ENCODE measurements at regions not wholly inside any gene's neighbourhood (a gene's known extent, or its start where the extent isn't known, plus 50 kb on each side); places are given as distances from the start of the nearest gene placed in this dataset.
"Not testable (repeated sequence)": the region's sequence is repeated elsewhere in the genome, so short reads cannot be mapped to it uniquely, and the experiment has no call there.

GRCh38 chr5:105659396-105659795 lies 2011.3 kb downstream of the EFNA5 start:
- intact Hi-C loops (cut with micrococcal nuclease): no loop called here

DNA sequence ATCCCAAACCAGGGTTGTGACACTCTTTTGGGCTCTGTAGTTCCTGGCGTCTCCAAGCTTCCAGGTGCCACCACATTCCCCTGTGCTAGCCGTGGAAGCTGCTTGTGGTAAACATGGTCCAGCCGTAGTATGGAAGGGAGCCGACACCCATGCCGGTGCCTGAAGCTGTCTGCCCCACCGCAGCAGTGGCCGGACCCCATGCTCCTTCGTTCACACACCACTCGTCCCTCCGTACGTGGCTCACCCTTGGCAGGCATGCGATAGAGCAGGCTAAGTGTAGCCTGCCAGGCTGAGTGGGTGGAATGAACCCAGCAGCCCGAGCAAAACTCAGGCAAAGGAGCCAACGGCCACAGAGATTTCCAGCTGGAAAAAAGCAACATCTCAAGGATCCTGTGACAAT lies 2030.4 kb downstream of the EFNA5 start:
- intact Hi-C loops (cut with micrococcal nuclease): no loop called here

GRCh38 chr5:105639511-105639910 lies 2031.2 kb downstream of the EFNA5 start:
- intact Hi-C loops (cut with micrococcal nuclease): no loop called here

GRCh38 chr5:105639068-105639467 lies 2031.7 kb downstream of the EFNA5 start:
- intact Hi-C loops (cut with micrococcal nuclease): no loop called here

DNA sequence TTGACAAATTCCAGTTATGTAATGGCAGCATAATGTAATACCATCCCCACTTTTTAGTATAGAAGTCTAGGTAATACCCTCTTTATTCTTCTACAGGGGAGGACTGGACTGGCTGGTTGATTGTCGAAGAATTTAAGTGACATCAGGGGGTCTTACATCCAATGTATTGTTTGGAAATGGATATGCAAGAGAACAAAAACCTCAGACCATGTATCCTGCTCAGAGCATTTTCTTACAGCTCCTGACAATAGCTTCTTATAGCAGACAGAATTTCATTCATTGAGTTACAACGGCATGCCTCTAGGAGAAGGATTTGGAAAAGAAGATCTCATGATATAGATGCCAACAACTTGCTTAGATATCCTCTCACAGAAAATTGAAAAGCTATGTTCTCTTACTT lies 2032.3 kb downstream of the EFNA5 start:
- intact Hi-C loops (cut with micrococcal nuclease): no loop called here

DNA sequence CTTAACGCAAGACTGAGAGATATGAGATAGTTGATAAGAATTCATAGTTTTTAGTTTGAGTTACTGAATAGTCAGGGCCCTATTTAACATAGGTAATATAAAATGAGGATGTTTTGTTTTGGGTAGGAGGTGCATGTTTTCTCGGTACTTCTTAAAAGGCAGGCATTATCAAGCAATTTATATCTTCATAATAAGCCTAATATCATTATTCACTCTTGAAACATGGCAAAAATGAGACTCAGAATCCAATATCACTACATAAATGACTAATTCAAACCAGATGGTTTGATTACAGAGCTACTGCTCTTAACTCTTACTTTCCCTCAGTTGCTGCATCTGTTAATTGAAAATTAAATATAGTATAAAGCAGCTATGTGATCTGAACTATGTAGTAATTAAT lies 2038.7 kb downstream of the EFNA5 start:
- intact Hi-C loops (cut with micrococcal nuclease): no loop called here

- intact Hi-C loops (cut with micrococcal nuclease): no loop called here
Measured at GRCh38 chr5:105630803-105631202, 2039.9 kb downstream of the EFNA5 start.

DNA sequence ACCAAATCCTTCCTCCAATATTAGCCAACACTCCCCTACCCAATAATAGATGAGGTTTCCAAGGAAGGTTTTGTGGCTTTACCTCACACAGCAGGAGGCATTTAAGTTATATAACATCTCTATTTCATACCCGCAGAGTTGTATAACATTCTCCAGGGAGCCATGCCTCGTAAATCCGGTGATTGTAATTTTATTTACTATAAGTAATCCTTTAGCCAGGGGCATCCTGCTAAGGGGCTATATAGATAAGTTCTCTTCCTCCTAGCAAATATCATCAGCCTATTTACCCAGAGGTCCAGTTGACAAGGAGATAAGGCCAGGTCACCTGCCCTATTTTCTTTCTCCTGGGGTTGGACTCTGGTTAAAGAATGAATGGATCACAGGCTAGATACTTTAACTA lies 2051.0 kb downstream of the EFNA5 start:
- intact Hi-C loops (cut with micrococcal nuclease): no loop called here

DNA sequence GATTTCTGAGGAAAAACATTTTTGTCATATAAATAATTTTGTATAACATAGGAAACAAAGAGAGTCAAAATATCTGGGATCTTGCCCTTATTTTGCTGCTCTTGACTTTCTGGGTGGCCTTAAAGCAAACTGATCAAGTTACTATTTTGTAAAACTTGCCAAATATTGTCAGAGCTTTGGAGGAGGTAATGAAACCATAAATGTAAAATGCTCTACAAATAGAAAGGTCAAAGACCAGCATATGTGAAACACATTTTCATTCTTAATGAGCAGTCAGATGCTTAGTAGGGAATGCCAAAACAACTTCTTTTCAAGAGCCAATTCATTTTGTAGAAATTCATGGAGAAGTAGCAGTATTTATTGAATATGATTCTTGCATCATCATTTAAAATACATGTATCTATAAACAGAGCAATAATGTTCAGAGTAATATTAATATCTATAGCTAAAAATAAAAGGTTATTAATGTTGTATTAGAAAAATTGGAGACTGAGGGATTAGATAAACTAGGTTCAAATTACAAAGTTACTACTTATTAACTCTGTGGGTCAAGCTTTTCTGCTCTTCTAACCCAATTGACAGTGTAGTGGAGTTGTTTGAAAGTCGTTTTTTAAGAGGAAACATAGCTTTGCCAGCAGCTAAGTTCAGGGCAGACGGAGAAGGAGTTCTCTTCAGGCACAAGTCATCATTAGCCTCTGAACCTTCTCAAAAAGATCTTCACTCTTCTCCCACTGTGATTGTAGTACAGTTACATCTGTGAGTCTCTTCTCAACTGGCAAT lies 2053.1 kb downstream of the EFNA5 start:
- intact Hi-C loops (cut with micrococcal nuclease): no loop called here

DNA sequence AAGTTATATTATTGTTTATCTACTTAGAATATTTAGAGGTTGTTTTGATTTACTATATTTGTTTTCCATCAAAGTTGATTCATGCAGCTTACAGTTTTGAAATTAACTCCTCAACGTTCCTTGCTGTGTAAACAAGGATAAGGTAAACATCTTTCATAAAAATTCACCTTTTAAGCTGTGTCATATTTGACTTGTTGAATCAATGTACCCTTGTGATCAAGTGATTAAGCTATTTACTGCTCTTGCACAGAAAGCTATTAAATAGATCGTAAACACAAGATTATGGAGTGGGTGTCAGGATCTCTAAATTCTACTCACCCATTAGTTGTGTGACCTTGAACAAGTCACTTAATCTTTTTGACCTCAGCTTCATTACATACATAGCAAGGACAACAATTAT lies 2054.0 kb upstream of the NUDT12 start:
- intact Hi-C loops (cut with micrococcal nuclease): no loop called here

GRCh38 chr5:105602406-105602805 lies 2039.8 kb upstream of the NUDT12 start:
- intact Hi-C loops (cut with micrococcal nuclease): not testable (repeated sequence)

DNA sequence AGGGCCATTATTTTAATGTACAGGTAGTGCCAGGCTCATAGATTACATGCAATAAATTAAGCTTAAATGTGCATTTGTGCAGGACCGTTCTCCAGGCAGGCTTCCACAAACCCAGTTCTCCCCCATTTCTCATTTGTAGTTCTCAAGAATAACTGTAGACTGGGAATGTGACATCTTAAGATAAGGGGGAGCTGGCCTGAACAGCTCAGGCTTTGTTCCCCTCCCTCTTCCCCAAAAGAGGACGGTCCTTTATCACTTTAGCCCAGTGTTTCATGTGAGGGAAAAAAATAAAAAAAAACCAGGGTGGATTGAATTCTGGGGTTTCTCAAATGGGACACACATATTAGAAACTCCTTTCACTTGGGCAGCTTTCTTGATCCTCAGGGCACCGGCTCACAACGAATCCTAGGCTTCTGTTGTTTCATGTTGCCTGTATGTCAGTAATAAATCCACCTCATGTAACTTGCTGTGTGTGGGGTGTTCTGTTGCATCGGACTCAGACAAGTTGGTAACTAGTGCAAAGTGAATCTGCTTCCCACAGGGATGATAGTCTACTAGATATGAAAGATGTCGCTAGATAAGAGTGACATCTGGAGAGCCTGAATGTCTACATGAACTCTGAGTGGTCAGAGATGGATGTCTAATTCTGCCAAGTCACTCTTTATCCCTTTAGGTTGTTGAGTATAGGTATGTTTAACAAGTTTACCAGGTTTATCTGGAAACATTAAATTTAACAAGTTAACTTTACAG lies 2030.6 kb upstream of the NUDT12 start:
- intact Hi-C loops (cut with micrococcal nuclease): no loop called here

- intact Hi-C loops (cut with micrococcal nuclease): no loop called here
Measured at GRCh38 chr5:105587963-105588662, 2025.5 kb upstream of the NUDT12 start.

DNA sequence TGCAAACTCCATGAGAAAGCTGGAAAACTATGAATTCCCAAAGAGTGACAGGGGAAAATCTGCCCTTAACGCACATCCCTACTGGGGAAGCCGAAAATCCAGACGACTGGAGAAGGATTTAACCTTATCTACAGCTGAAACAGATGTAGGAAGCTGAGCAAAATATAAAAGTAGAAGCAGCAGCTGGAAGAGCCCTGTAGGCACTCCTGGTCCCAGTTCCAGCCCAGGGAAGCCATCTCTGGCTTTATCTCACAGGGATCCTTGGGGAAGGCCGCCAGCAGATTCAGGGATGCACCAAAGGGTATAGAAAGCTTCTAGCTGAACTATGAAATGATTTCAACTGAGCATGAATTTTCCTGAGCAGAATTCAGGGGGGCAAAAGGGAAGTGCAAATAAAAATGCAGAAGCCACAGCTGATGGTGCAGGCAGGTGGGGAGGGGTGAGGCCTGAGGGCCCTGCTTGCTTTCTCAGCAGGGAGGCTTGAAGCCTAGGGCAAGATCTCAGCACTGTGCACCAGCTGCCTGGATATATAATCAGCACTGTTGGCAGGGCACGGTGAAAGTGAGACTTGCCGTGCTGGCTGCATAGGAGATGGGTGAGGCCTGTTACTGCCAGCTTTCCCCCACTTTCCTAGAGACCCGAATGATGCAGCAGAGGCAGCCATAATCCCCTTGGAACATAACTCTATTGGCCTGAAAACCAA lies 2019.5 kb upstream of the NUDT12 start:
- intact Hi-C loops (cut with micrococcal nuclease): no loop called here

DNA sequence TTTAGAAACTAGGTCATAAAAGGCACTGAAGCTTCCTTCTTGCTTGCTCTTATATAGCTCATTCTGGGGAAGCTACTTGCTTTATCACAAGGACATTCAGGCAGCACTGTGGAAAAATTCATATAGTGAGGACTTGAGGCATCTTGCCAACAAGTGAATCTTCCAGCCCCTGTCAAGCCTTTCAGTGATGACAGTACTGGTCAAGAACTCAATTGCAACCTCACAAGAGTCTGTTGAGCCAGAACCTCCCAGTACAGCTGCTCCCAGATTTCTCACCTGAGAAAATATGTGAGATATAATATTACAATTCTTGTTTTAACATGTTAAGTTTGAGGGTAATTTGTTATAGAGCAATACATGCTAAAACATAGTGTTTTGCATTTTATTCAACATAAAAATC lies 2011.0 kb upstream of the NUDT12 start:
- intact Hi-C loops (cut with micrococcal nuclease): no loop called here

DNA sequence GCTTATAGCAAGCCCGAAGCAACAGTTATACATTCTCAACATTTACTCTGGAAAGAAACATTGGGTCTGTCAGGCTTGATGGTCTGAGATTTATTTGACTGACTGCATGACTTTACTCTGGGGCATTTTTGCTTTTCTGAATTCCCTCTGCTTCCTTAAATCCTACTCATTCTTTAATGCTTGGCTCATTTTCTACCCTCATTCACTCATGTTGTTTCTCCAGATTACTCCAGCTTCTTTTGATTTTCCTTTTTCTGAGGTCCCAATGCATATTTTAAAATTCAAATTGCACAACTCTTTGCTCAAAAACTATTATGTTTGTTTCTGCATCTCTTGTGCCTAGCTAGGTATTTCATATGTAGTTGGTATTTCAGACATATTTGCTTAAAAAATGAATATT lies 2002.9 kb upstream of the NUDT12 start:
- intact Hi-C loops (cut with micrococcal nuclease): no loop called here

GRCh38 chr5:105563842-105564241 lies 2001.3 kb upstream of the NUDT12 start:
- intact Hi-C loops (cut with micrococcal nuclease): no loop called here

DNA sequence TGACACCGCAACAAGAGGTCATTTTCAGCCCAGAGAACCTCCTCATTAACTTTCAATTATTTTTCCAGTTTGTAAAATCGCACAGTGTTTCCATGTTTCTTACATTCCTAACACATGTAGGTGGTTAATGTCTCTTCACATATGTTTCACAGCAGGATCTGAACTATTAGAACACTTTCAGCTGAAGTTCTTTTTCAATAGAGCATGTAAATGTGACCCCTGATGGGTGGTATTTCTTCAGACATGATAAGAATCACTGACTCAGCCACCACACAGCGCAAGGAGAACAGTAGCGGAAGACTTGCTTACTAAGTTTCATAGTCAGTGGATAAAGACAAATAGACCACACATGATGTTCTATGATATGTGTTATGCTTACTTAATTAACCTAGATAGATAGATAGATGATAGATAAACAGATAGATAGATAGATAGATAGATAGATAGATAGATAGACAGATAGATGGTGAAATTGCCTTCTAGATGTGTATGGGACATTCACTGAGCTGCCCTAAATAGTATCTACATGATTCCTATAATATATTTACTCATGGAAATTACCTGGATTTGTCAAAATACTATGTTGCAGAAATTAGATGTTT lies 1992.1 kb upstream of the NUDT12 start:
- intact Hi-C loops (cut with micrococcal nuclease): no loop called here

DNA sequence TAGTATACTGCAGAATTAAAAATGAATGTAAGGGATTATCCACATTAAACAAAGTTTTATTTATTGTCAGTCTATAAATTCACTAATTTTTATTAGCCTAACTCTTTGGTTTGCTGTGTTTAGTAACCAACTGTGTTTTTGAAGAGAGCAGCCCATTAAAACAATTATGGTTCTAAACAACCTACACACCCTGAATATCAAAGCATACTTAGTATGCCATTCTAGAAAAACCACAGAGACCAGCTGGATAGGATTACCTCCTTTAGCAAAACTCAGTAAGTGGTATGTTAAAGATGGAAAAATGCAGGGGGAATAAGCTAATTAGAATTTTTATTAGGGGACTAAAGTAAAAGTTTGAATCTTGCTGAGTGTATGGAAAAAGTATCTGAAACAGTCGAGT lies 1981.7 kb upstream of the NUDT12 start:
- intact Hi-C loops (cut with micrococcal nuclease): no loop called here

DNA sequence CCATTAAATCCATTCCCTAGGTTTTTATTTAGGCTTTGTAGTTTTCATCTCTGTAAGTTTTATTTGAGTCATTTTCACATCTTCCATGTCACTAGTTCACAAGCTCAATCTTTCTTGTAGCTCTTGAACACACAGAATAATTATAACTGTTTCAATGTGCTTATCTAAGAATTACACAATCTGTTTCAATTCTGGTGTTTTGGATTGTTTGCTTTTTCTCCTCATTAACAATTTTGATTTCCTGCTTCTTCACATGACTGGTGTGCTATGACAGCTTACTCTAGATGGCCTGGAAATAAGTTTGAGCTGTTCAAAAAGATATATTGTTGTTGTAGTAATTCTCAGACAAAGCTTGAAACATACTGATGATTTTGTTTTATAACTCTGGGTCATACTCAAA lies 1974.1 kb upstream of the NUDT12 start:
- intact Hi-C loops (cut with micrococcal nuclease): no loop called here

- intact Hi-C loops (cut with micrococcal nuclease): no loop called here
Measured at GRCh38 chr5:105530716-105531261, 1968.2 kb upstream of the NUDT12 start.
